IPS-NIHi11 (cell line): ENCODE measurements at regions not wholly inside any gene's neighbourhood (a gene's known extent, or its start where the extent isn't known, plus 50 kb on each side); places are given as distances from the start of the nearest gene placed in this dataset.
A peak's percentile ranks its signal among the peaks of the same experiment; 100 is the strongest.

Experiments used
- DNase-seq: peaks from one replicate; pipeline ENCODE4 v3.0.0; 2012; ENCODE audit warnings: mixed read lengths, low spot score

DNA sequence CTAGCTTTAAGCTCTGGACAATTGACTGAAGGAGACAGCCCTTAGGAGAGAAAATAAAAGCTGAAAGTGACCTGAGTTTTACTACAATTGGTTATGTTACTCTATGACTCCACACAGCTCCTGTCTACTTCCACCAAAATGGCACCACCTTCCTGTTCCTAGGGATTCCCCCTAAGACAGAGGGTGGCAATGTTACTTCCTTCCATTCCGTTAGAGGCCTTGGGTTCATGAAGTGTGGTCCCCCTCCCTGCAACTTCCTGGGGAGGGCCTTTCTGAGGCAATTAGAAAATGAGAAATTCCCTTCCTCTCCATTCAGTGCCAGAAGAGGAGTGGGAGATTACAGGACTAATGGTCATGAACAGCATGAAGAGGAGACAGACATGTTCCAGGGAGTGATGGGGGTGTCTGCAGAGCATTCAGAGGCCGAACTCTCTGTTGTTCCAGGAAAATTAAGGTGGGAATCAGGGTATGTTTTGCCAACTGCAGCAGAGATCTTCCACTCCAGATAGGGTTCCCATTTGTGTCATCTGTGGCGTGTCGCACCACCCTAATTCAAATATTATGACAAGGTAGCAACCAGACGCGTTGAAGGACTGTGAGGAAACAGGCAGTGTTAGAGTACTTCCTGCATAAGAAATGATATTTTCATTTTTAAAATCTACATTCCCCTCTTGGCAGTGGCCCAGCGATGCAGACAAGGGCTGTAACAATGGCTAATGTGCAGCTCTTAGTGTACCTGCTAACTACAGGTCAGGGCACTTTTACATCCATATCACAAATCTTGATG lies 53.1 kb upstream of the TRIM67 start:
- no peak for DNase-seq

DNA sequence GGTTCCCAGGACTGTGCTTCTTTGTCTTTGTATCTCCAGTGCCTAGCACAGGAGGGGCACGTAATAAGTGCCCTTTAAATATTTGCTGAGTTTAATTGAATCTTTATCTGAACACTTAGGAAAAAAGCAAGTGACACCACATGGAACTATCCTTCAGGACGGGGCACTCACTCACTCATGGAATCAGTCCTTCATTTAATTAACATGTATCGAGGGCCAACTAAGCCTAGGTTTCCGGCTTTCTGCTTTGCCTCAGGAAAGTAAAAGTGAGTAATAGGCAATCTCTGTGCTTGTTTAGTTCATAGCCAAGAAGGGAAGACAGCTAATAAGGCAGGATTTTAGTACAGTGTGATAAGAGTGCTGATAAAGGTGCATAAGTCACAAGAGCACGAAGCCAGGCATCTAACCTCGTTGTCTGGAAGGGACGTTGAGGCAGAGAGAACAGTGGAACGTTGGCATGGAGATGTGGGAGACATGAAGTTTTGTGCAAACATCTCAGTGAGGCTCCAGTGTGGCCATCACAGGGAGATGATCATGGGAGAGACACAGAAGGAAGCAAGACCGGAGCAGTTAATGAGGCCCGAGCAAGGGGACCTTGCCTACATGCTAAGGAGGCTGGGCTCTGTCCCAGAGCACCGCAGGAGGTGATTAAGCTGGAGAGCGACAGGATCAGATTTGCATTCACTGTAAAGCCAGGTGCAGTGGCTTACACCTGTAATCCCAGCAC lies 54.1 kb upstream of the TRIM67 start:
- no peak for DNase-seq

DNA sequence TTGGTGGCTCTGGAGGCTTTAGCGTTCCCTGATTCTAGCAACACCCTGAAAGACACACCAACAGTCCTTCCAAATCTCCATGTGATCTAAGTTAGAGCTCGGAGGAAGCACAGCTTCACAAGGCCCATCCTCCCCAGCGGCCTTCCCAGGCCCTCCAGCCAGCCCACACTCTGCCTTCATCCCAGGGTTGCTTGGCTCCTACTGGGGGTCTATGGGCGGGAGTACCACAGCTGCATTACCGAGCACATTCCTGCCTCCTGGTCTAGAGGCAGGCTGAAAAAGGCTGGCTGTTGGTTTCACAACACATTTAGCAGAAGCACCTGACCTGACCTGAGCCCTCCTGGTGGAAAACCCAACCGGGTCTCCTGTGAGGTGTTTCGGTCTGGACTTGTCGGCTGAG lies 54.7 kb upstream of the TRIM67 start:
- DNase-seq, result no peak

DNA sequence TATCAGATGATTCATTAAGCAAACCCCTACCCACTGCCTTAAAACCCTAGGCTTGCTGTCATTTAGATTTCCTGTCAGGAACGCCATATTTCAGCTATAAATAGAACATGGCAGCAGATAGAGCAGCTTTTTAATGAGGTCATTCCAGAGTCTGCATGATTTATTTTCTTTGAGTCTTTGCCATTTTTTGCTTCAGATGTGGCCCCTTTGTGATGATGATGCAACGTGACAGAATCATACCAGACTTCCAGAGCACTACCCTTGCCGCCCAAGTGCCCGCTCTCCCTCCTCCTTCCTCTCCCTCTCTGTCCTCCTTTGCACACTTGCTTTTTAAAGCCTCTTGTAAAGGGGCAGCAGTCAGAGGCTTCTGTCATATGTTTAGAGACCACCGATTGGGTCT lies 55.5 kb upstream of the TRIM67 start:
- DNase-seq, result no peak

DNA sequence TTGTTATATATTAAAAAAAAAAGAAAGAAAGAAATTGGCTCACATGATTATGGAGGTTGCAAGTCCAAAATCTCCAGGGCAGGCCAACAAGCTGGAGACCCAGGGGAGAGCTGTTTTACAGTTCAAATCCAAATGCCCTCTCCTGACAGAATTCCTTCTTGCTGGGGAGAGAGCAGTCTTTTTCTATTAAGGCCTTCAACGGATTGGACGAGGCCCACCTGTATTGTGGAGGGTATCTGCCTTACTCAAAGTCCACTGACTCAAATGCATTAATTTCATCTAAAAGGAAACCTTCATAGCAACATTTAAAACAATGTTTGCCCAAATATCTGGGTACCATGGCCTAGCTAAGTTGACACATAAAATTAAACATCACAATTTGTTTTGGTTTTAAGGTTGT lies 56.9 kb upstream of the TRIM67 start:
- no peak for DNase-seq

DNA sequence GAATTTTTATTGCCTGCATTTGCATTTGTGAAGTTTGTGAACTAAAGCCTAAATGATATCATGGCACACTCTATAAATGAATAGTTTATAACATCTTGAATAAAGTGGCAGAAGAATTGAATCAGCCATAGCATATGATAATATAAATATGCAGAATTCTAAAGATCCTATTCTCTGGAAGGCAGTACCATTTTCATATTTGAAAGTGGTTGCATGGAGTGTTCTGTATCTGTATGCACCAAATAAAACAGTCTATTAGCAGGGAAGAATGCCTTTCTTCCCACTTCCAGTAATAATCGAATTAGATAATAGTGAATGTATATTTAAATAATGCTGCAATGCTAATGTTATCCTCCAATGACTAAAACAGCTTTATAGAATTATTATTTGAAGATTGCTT lies 57.9 kb upstream of the TRIM67 start:
- DNase-seq, result no peak

DNA sequence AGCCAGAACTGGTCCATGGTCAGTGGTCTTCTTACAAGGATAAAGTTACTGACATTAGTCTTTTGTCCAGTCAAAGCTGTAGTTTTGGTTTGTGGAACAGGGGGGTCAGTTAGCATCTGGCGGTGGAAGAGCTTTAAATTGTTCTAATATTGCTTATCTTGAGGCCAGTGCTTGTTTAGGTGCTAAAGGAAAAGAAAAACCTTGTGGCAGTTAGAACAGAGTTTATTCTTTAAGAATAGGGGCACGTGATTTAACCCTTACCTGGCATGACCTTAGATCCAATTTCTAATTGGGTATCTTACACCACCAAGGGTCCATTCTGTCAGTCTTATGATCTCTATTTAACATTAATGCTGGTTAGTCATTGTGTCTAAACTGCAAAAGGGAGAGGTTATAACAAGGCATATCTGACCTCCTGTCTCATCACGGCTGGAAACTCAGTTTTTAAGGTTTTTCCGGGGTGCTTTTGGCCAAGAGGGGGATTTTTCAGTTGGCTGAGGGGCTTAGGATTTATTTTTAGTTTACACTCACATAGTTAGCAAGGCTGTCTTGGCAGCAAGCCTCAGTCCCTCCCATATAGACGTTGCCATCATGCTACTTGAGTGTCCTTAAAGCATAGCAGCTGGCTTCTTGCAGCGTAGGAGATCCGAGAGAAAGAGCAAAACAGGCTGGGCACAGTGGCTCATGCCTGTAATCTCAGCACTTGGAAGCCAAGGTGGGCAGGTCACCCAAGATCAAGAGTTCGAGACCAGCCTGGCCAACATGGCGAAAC lies 60.1 kb upstream of the FAM89A start:
- DNase-seq, result no peak

DNA sequence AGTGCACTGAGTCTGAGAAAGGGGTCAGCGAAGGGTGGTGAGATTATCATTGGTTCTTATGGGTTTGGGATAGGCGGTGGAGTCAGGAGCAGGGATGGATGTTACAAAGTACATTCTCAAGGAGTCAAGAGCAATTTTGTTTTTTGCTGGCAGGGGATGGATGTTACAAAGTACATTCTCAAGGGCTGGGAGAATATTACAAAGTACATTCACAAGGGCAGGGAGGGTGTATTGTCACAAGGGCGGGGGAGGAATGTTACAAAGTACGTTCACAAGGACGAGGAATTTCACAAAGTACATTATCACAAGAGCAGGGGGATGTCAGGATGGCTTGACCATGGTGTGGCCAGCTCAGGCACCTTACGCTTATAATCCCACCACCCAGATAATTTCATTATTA lies 59.3 kb upstream of the FAM89A start:
- no peak for DNase-seq

DNA sequence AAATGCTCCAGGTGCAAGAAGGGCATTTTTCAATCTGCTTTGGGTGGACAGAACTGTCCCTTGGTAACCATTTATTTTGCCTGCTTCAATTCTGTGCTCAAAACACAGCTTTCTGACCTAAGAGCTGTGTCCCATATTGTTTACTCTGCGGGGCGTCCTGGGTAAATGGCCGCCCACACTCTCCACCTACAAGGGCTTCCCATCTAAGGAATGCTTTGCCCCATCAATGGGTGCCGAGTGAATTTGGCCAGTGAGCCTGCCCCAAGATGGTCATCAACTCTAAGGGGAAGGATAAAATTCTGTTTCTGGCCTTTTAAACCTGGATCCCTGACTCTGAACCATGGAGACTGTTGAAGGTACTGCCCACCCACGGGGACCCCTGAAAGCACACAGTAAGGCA lies 55.5 kb upstream of the FAM89A start:
- DNase-seq, result no peak

DNA sequence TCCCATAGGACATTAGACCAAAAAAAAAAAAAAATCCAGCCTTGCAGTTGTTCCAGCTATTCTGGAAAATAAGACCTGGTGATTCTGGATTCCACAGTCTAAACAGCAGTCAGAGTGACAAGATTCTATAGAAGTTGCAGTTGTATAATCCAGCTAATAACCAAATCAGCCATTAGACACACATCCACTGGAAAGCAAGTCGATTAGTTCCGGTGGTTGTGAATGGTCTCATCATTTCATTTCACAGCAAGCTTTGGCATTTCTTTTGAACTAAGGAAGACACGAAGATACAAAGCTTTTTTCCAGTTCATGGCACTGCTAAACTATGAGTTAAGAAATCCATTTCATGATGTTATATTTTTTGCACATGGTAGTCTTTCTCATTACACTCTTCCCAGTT lies 54.4 kb upstream of the FAM89A start:
- DNase-seq, result no peak

DNA sequence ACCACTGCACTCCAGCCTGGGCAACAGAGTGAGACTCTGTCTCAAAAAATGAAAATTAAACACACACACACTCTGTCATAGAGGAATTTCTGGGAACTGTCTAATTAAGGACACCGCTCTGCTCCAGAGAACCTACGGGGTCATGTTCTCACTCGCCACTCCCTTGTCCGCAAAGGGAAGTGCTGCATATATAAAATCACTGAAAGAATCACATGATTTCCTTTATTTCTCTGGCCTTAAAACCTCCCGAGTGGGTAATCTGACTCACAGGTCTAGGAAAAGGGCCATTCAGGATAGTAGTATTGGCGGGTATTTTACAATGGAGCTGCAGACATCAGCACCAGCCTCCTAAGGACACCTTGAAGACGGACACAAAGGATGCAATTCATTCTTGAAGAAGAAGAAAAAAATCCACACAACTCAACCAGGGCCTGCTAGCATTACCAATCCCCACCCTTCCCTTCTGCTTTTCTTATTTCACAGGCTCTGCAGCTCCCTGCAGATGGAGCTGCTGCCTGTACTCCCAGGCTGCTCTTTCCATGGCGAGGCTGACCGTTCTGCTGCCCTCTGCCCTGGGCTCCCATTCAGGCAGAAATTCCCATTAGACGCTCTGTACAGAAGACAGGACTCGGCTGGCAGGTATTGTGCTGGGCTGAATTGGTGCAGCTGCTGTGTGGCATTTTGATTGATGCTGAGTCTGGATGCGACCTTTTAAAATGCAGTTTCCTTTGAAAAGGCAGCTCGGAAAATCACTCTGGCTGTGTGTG lies 53.3 kb upstream of the FAM89A start:
- DNase-seq, result no peak

DNA sequence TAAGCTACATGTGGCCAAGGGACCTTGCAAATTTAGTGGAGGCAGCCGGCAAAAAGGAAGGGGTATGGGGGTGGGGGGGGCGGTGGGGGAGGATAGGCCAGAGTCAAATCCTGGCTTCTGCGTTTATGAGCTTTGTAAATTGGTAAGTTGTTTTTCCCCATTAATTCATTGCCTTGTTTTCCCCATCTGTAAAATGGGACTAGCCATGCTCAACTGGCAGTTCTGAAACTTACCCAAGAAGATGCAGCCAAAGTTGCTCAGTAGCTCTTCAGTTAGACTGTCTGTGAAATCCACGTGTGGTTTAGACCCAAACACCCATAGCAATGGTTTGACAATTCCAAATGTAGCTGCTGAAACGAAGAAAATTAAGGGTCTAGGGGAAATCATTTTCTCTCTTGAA lies 52.3 kb upstream of the FAM89A start:
- DNase-seq, result no peak

DNA sequence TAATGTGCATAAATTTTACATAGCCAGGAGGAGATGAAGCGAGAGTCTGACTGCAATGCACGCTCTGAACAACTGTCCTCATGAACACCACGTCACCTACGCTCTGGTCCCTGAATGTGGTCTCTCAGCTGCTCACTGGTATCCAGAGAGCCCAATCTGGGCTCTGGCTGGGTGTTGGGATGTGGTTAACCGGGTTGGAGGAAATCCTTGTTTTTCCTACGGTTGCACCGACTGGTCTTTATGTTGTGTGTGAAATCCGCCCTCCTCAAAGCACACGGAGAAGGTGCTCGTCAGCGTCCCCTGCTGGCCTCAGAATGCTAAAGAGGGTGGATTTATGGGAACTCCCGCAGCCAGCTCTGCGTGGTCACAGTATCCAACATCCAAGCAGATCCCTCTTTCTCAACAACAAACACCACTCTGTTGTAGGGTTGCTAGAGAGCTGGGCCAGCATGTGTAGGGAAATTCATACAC lies 51.8 kb upstream of the FAM89A start:
- DNase-seq, result peak; percentile 65

DNA sequence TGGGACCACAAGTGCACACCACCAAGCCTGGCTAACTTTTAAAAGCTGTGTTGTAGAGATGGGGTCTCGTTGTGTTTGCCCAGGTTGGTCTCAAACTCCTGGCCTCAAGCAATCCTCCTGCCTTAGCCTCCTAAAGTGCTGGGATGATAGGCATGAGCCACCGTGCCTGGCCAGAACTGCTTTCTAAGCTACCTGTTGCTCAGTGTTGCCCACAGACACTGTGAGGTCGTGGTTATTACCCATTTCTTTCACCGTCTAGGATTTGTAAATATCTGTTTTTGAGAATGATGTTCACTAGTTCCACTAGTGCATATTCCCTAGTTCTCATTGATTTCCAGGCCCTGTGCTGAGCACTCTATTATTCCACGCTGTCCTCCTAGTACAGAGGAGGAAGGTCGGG lies 51.4 kb upstream of the FAM89A start:
- no peak for DNase-seq
